Ovary (tissue), 7 donors: ENCODE measurements at regions not wholly inside any gene's neighbourhood (a gene's known extent, or its start where the extent isn't known, plus 50 kb on each side); places are given as distances from the start of the nearest gene placed in this dataset.

ENCODE experiments used
- DNase-seq, 5 donors: peaks; one replicate each; pipeline ENCODE4 v3.0.0-alpha.2; 2019 to 2020
- H3K27ac ChIP-seq, 2 donors: fragments of 200-600 bp; one replicate each; pipeline versions ENCODE4 v1.5.1 to v1.8.0; 2019 to 2022
- H3K27me3 ChIP-seq: fragments of 200-600 bp; one replicate; pipeline ENCODE4 v1.8.0; 2022
- H3K36me3 ChIP-seq: fragments of 200-600 bp; sonication (generic); one replicate; pipeline ENCODE4 v1.5.1; 2019
- H3K4me1 ChIP-seq: one replicate; pipeline ENCODE4 v1.8.1; 2013; ENCODE audit warnings: mild to moderate bottlenecking, moderate library complexity; ENCODE audit not compliant: insufficient read depth
- H3K4me3 ChIP-seq: fragments of 200-600 bp; sonication (generic); one replicate; pipeline ENCODE4 v1.5.1; 2017
- H3K9me3 ChIP-seq, 2 donors: fragments of 200-600 bp in 1 of 2; sonication (generic) in 1 of 2; one replicate each; pipeline versions ENCODE4 v1.5.1 to v1.8.1; 2013 to 2019; ENCODE audit warnings: mild to moderate bottlenecking in 1 of 2, moderate library complexity in 1 of 2
- CTCF ChIP-seq, 3 donors: fragments of 450-650 bp in 2 of 3; fragments of 200-600 bp in 1 of 3; IDR thresholded peaks; one replicate each; pipeline versions ENCODE4 v1.5.1 to v1.8.0; 2016 to 2022; ENCODE audit warnings: antibody characterized with exemption in 3 of 3, mild to moderate bottlenecking in 1 of 3
- EP300 ChIP-seq: sonication (generic); formaldehyde crosslinking; IDR thresholded peaks from one replicate; pipeline ENCODE4 v1.6.1; 2017; ENCODE audit warnings: antibody characterized with exemption
- POLR2A ChIP-seq: fragments of 450-650 bp; IDR thresholded peaks from one replicate; pipeline ENCODE4 v1.6.1; 2017; ENCODE audit warnings: antibody characterized with exemption, mild to moderate bottlenecking, moderate library complexity
- WGBS, 3 donors: extraction: QIAGEN DNeasy Blood & Tissue Kit in 1 of 3; methylation state at CpG; one replicate each; pipeline versions ENCODE4 v1.1.5 to v1.1.7; 2013 to 2017; 5-methylcytosine and 5-hydroxymethylcytosine counted together
- intact Hi-C, 4 donors: fragments of 100-400 bp; cut with DNase I; formaldehyde crosslinking; loops; one replicate each; pipeline versions ENCODE4 v1.11.0 to v1.15.1; 2022 to 2023
- donor health status: DM: no; HTN: no; CAD: no; lungs with moderate emphysema.
- donor health status: DM: no; HTN: no; CAD: no.
- donor health status: Bipolar disorder and iron deficiency.
- donor health status: DM: no; HTN: no; CAD: no.
- donor health status: DM: yes; HTN: yes; CAD: no.

DNA sequence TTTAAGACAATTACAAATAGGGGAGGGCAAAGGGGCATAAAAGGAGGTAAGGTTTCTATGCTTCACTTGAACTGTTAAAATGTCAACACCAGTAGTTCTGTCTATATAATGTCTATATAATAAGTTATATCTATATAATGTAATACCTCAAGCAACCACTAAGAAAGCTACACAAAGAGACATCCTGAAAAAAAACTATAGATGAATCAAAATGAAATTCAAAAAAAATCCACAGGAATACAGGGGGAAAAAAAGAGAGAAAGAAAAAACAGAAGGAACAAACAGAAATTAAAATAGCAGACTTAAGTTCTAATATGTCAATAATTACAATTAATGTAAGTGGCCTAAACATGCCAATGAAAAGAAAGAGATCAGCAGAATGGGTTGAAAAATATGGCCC lies 186.0 kb downstream of the KCTD15 start:
- no peaks in the 10 kb centered on the region for H3K27me3 ChIP-seq
- H3K27ac ChIP-seq = no peak overlapping the region
- H3K4me1 ChIP-seq = no peaks in the 10 kb centered on the region
- H3K4me3 ChIP-seq = no peak overlapping the region
- intact Hi-C loops = no loop called here
- H3K36me3 ChIP-seq = no peaks in the 10 kb centered on the region
- TF ChIP-seq POLR2A = no peak
- TF ChIP-seq CTCF (IDR thresholded peaks at IDR 0.05) = no peak
- TF ChIP-seq EP300 = no peak
- no peak for DNase-seq
- peaks cover 0 to 4% of the 10 kb centered on the region in 2 donors for H3K9me3 ChIP-seq

GRCh38 chr19:33988601-33989000 lies 183.7 kb upstream of the LSM14A start:
- DNase-seq = no peak
- TF ChIP-seq POLR2A (no peak), CTCF (IDR thresholded peaks at IDR 0.05) (no peak), EP300 (no peak)
- WGBS, 3 donors = 30 to 52% (median 39%) methylated on average over 3 of the region's 3 CpGs
- intact Hi-C loops = no loop called here
- no peaks in the 10 kb centered on the region for H3K4me1 ChIP-seq
- H3K36me3 ChIP-seq = no peaks in the 10 kb centered on the region
- peaks cover 0 to 7% of the 10 kb centered on the region in 2 donors for H3K9me3 ChIP-seq
- no peaks in the 10 kb centered on the region for H3K27me3 ChIP-seq
- no peak overlapping the region for H3K4me3 ChIP-seq
- no peak overlapping the region for H3K27ac ChIP-seq

GRCh38 chr19:33997690-33998089 lies 174.6 kb upstream of the LSM14A start:
- Histone ChIP-seq H3K27me3 (no peaks in the 10 kb centered on the region), H3K27ac (no peak overlapping the region), H3K4me1 (no peaks in the 10 kb centered on the region), H3K4me3 (no peak overlapping the region), H3K9me3 (no peaks in the 10 kb centered on the region), H3K36me3 (no peaks in the 10 kb centered on the region)
- intact Hi-C loops = loop anchor here in 2 of 4 donors (2.0 to 5.0 kb wide), 2 partner anchors 219 to 220 kb away; no protein-coding TSS in a partner anchor
- 43 to 53% (median 44%) methylated on average over 2 of the region's 2 CpGs for WGBS, 3 donors
- DNase-seq = no peak
- TF ChIP-seq EP300 = no peak
- no peak for TF ChIP-seq CTCF (IDR thresholded peaks at IDR 0.05)
- TF ChIP-seq POLR2A = no peak

- H3K4me3 ChIP-seq = no peak overlapping the region
- 12 to 26% (median 24%) methylated on average over 5 of the region's 5 CpGs for WGBS, 3 donors
- intact Hi-C loops = loop anchor here in 1 of 4 donors (5.0 kb wide), 1 partner anchor 221 kb away; no protein-coding TSS in a partner anchor
- no peaks in the 10 kb centered on the region for H3K4me1 ChIP-seq
- no peak for TF ChIP-seq EP300
- TF ChIP-seq CTCF (IDR thresholded peaks at IDR 0.05) = no peak
- no peak for TF ChIP-seq POLR2A
- no peaks in the 10 kb centered on the region for H3K36me3 ChIP-seq
- H3K27ac ChIP-seq = no peak overlapping the region
- no peaks in the 10 kb centered on the region for H3K27me3 ChIP-seq
- H3K9me3 ChIP-seq = no peaks in the 10 kb centered on the region
- no peak for DNase-seq
Measured at GRCh38 chr19:33998302-33998701, 174.0 kb upstream of the LSM14A start.
